GM23338 (cell line): ENCODE measurements at regions not wholly inside any gene's neighbourhood (a gene's known extent, or its start where the extent isn't known, plus 50 kb on each side); places are given as distances from the start of the nearest gene placed in this dataset.

Experiments
- ATAC-seq: fragments of 200-7000 bp; cut with Tn5 transposase; 3 replicates; pipeline ENCODE4 v1.9.1; 2020
- DNase-seq: peaks from one replicate; pipeline ENCODE4 v3.0.0-alpha.2; 2015; ENCODE audit warnings: low spot score
- H2AFZ ChIP-seq: fragments of 200-600 bp; sonication (generic); 2 replicates; pipeline ENCODE4 v1.8.0; 2016; ENCODE audit warnings: antibody characterized with exemption, mild to moderate bottlenecking, moderate library complexity
- H3F3A ChIP-seq: fragments of 200-600 bp; sonication (generic); replicated peaks from 2 replicates; pipeline ENCODE4 v1.8.0; 2017; ENCODE audit warnings: antibody characterized with exemption, mixed run types, low read depth
- H3K27ac ChIP-seq: fragments of 200-600 bp; sonication (generic); 2 replicates; pipeline ENCODE4 v1.6.1; 2016; ENCODE audit warnings: low read depth
- H3K27me3 ChIP-seq: fragments of 200-600 bp; sonication (generic); 2 replicates; pipeline ENCODE4 v1.8.0; 2016; ENCODE audit warnings: mild to moderate bottlenecking, mixed run types, moderate library complexity; ENCODE audit not compliant: insufficient read depth
- H3K36me3 ChIP-seq: fragments of 200-600 bp; sonication (generic); 2 replicates; pipeline ENCODE4 v1.8.0; 2016; ENCODE audit warnings: mild to moderate bottlenecking; ENCODE audit not compliant: insufficient read depth
- H3K4me1 ChIP-seq: fragments of 200-600 bp; sonication (generic); 2 replicates; pipeline ENCODE4 v1.8.0; 2016; ENCODE audit warnings: mild to moderate bottlenecking, moderate library complexity; ENCODE audit not compliant: insufficient read depth
- H3K4me2 ChIP-seq: fragments of 200-600 bp; sonication (generic); 2 replicates; pipeline ENCODE4 v1.7.1; 2017; ENCODE audit warnings: mixed run types
- H3K4me3 ChIP-seq: fragments of 200-600 bp; sonication (generic); 2 replicates; pipeline ENCODE4 v1.6.1; 2016; ENCODE audit warnings: mixed run types
- H3K79me2 ChIP-seq: fragments of 200-600 bp; sonication (generic); replicated peaks from 2 replicates; pipeline ENCODE4 v1.8.0; 2017; ENCODE audit warnings: mild to moderate bottlenecking; ENCODE audit not compliant: insufficient read depth
- H3K9me2 ChIP-seq: fragments of 200-600 bp; sonication (generic); 2 replicates; pipeline ENCODE4 v1.8.0; 2017; ENCODE audit not compliant: insufficient read depth
- H4K20me1 ChIP-seq: fragments of 200-600 bp; sonication (generic); replicated peaks from 2 replicates; pipeline ENCODE4 v1.8.0; 2017; ENCODE audit warnings: mild to moderate bottlenecking; ENCODE audit not compliant: insufficient read depth
- H3K27ac Mint-ChIP-seq: 2 replicates; pipeline ENCODE4 v1.8.0; 2020; ENCODE audit warnings: inconsistent platforms, mild to moderate bottlenecking, moderate library complexity, mixed read lengths
- H3K27me3 Mint-ChIP-seq: 3 replicates; pipeline ENCODE4 v1.8.0; 2022; ENCODE audit warnings: low read depth, mild to moderate bottlenecking, moderate library complexity, mixed read lengths, inconsistent platforms; ENCODE audit not compliant: insufficient read depth, poor library complexity
- H3K36me3 Mint-ChIP-seq: 3 replicates; pipeline ENCODE4 v1.8.0; 2021; ENCODE audit warnings: low read depth, mild to moderate bottlenecking, inconsistent platforms, moderate library complexity, mixed read lengths
- H3K4me1 Mint-ChIP-seq: 3 replicates; pipeline ENCODE4 v1.8.0; 2020; ENCODE audit warnings: mild to moderate bottlenecking, inconsistent platforms, mixed read lengths
- H3K4me3 Mint-ChIP-seq: 3 replicates; pipeline ENCODE4 v1.8.0; 2021; ENCODE audit warnings: moderate library complexity, mild to moderate bottlenecking, inconsistent platforms, mixed read lengths
- H3K9me3 Mint-ChIP-seq: 3 replicates; pipeline ENCODE4 v1.8.0; 2020; ENCODE audit warnings: moderate library complexity, mild to moderate bottlenecking, inconsistent platforms, mixed read lengths
- CREB1 ChIP-seq: fragments of 250-450 bp; sonication (Bioruptor Pico); IDR thresholded peaks from 2 replicates; pipeline ENCODE4 v1.5.0; 2020; ENCODE audit warnings: low read depth, mild to moderate bottlenecking, moderate library complexity
- EZH2 ChIP-seq: fragments of 200-600 bp; sonication (generic); IDR thresholded peaks from one replicate; pipeline ENCODE4 v1.8.0; 2017; ENCODE audit warnings: antibody characterized with exemption, mild to moderate bottlenecking, low read depth; ENCODE audit not compliant: unreplicated experiment
- EZH2phosphoT487 ChIP-seq: fragments of 200-600 bp; sonication (generic); IDR thresholded peaks from one replicate; pipeline ENCODE4 v1.8.1; 2018; ENCODE audit warnings: antibody characterized with exemption; ENCODE audit not compliant: unreplicated experiment
- JUNB ChIP-seq: IDR thresholded peaks from one replicate; pipeline ENCODE4 v1.6.1; 2016; ENCODE audit warnings: antibody characterized with exemption; ENCODE audit not compliant: unreplicated experiment
- NANOG ChIP-seq: IDR thresholded peaks from 2 replicates; pipeline ENCODE4 v1.6.1; 2016; ENCODE audit warnings: antibody characterized with exemption, borderline replicate concordance
- POLR2AphosphoS5 ChIP-seq: IDR thresholded peaks from 2 replicates; pipeline ENCODE4 v1.6.1; 2016; ENCODE audit warnings: antibody characterized with exemption, low read depth
- STAT1 ChIP-seq: IDR thresholded peaks from one replicate; pipeline ENCODE4 v1.6.1; 2016; ENCODE audit warnings: antibody characterized with exemption; ENCODE audit not compliant: unreplicated experiment
- ZNF114 ChIP-seq: fragments of 250-450 bp; sonication (Bioruptor Pico); IDR thresholded peaks from 2 replicates; pipeline ENCODE4 v1.5.0; 2020; ENCODE audit warnings: mild to moderate bottlenecking, moderate library complexity
- ZNF331 ChIP-seq: fragments of 250-450 bp; sonication (Bioruptor Pico); IDR thresholded peaks from 2 replicates; pipeline ENCODE4 v1.5.0; 2020; ENCODE audit warnings: low read depth, mild to moderate bottlenecking, moderate library complexity
- TF ChIP-seq, protein P1 (sequence below): IDR thresholded peaks from one replicate; pipeline ENCODE4 v1.6.1; 2018; ENCODE audit warnings: antibody characterized with exemption; ENCODE audit not compliant: unreplicated experiment
- TF ChIP-seq, protein P2 (sequence below): fragments of 250-450 bp; sonication (Bioruptor Pico); IDR thresholded peaks from 2 replicates; pipeline ENCODE4 v1.5.0; 2020; ENCODE audit warnings: mild to moderate bottlenecking, moderate library complexity
- TF ChIP-seq, protein P3 (sequence below), 2 experiments: fragments of 200-600 bp in 1 of 2; sonication (generic) in 1 of 2; conservative IDR thresholded peaks; 2 replicates each; pipeline versions ENCODE4 v1.5.1 to v1.6.1; 2016 to 2017; ENCODE audit warnings: antibody characterized with exemption in 2 of 2, low read depth in 2 of 2, mild to moderate bottlenecking in 2 of 2, moderate library complexity in 1 of 2
- TF ChIP-seq, protein P4 (sequence below): IDR thresholded peaks from 2 replicates; pipeline ENCODE4 v1.6.1; 2016; ENCODE audit warnings: antibody characterized with exemption

DNA sequence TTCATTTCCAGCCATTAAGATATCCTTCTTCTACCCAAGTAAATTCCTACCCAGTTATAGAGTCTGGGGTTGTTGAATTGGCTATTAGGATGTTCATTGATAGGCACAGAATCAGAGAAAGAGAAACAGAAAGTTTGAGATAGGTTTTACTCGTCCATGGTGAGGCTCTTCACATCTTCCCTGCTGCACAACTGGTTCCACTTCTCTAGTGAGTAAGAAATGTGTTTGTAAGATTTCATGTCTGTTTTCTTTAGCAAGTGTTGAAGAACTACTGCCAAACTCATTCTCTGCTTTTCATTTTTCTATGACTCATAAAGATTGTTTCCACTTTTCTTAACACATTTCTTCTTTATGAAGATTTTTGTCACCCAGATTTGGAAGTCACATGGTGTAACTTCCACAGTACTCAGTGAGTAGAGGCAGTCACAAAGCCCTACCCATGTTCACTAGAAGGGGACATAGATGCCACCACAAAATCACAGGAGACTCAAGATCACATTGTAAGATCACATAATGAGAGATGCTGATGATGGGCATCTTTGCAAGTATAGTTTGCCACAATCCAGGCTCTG lies 152.3 kb downstream of the SNX7 start:
- DNase-seq: no peak
- H3K4me3 Mint-ChIP-seq: no peak overlapping the region
- H4K20me1 ChIP-seq: no peaks in the 10 kb centered on the region
- H3K36me3 ChIP-seq: no peaks in the 10 kb centered on the region
- peaks cover 9% of the 10 kb centered on the region; the same call in 1 of the 2 replicates for H3K9me2 ChIP-seq
- H3K79me2 ChIP-seq: no peaks in the 10 kb centered on the region
- no peak overlapping the region for H3K4me3 ChIP-seq
- no peaks in the 10 kb centered on the region for H3K27me3 ChIP-seq
- peaks cover 1% of the 10 kb centered on the region for H3K27me3 Mint-ChIP-seq
- H3K4me2 ChIP-seq: no peak overlapping the region
- peaks cover 13% of the 10 kb centered on the region for H3K36me3 Mint-ChIP-seq
- H2AFZ ChIP-seq: no peak overlapping the region
- no peaks in the 10 kb centered on the region for H3F3A ChIP-seq
- H3K9me3 Mint-ChIP-seq: peaks cover 19% of the 10 kb centered on the region
- H3K27ac Mint-ChIP-seq: no peak overlapping the region
- no peaks in the 10 kb centered on the region for H3K4me1 Mint-ChIP-seq
- H3K4me1 ChIP-seq: no peaks in the 10 kb centered on the region
- TF ChIP-seq STAT1: no peak
- no peak for TF ChIP-seq ZNF114 (CRISPR knock-in tag)
- TF ChIP-seq CREB1 (CRISPR knock-in tag): no peak
- no peak for TF ChIP-seq JUNB
- TF ChIP-seq, protein P1, sequence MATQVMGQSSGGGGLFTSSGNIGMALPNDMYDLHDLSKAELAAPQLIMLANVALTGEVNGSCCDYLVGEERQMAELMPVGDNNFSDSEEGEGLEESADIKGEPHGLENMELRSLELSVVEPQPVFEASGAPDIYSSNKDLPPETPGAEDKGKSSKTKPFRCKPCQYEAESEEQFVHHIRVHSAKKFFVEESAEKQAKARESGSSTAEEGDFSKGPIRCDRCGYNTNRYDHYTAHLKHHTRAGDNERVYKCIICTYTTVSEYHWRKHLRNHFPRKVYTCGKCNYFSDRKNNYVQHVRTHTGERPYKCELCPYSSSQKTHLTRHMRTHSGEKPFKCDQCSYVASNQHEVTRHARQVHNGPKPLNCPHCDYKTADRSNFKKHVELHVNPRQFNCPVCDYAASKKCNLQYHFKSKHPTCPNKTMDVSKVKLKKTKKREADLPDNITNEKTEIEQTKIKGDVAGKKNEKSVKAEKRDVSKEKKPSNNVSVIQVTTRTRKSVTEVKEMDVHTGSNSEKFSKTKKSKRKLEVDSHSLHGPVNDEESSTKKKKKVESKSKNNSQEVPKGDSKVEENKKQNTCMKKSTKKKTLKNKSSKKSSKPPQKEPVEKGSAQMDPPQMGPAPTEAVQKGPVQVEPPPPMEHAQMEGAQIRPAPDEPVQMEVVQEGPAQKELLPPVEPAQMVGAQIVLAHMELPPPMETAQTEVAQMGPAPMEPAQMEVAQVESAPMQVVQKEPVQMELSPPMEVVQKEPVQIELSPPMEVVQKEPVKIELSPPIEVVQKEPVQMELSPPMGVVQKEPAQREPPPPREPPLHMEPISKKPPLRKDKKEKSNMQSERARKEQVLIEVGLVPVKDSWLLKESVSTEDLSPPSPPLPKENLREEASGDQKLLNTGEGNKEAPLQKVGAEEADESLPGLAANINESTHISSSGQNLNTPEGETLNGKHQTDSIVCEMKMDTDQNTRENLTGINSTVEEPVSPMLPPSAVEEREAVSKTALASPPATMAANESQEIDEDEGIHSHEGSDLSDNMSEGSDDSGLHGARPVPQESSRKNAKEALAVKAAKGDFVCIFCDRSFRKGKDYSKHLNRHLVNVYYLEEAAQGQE: no peak
- TF ChIP-seq, protein P2, sequence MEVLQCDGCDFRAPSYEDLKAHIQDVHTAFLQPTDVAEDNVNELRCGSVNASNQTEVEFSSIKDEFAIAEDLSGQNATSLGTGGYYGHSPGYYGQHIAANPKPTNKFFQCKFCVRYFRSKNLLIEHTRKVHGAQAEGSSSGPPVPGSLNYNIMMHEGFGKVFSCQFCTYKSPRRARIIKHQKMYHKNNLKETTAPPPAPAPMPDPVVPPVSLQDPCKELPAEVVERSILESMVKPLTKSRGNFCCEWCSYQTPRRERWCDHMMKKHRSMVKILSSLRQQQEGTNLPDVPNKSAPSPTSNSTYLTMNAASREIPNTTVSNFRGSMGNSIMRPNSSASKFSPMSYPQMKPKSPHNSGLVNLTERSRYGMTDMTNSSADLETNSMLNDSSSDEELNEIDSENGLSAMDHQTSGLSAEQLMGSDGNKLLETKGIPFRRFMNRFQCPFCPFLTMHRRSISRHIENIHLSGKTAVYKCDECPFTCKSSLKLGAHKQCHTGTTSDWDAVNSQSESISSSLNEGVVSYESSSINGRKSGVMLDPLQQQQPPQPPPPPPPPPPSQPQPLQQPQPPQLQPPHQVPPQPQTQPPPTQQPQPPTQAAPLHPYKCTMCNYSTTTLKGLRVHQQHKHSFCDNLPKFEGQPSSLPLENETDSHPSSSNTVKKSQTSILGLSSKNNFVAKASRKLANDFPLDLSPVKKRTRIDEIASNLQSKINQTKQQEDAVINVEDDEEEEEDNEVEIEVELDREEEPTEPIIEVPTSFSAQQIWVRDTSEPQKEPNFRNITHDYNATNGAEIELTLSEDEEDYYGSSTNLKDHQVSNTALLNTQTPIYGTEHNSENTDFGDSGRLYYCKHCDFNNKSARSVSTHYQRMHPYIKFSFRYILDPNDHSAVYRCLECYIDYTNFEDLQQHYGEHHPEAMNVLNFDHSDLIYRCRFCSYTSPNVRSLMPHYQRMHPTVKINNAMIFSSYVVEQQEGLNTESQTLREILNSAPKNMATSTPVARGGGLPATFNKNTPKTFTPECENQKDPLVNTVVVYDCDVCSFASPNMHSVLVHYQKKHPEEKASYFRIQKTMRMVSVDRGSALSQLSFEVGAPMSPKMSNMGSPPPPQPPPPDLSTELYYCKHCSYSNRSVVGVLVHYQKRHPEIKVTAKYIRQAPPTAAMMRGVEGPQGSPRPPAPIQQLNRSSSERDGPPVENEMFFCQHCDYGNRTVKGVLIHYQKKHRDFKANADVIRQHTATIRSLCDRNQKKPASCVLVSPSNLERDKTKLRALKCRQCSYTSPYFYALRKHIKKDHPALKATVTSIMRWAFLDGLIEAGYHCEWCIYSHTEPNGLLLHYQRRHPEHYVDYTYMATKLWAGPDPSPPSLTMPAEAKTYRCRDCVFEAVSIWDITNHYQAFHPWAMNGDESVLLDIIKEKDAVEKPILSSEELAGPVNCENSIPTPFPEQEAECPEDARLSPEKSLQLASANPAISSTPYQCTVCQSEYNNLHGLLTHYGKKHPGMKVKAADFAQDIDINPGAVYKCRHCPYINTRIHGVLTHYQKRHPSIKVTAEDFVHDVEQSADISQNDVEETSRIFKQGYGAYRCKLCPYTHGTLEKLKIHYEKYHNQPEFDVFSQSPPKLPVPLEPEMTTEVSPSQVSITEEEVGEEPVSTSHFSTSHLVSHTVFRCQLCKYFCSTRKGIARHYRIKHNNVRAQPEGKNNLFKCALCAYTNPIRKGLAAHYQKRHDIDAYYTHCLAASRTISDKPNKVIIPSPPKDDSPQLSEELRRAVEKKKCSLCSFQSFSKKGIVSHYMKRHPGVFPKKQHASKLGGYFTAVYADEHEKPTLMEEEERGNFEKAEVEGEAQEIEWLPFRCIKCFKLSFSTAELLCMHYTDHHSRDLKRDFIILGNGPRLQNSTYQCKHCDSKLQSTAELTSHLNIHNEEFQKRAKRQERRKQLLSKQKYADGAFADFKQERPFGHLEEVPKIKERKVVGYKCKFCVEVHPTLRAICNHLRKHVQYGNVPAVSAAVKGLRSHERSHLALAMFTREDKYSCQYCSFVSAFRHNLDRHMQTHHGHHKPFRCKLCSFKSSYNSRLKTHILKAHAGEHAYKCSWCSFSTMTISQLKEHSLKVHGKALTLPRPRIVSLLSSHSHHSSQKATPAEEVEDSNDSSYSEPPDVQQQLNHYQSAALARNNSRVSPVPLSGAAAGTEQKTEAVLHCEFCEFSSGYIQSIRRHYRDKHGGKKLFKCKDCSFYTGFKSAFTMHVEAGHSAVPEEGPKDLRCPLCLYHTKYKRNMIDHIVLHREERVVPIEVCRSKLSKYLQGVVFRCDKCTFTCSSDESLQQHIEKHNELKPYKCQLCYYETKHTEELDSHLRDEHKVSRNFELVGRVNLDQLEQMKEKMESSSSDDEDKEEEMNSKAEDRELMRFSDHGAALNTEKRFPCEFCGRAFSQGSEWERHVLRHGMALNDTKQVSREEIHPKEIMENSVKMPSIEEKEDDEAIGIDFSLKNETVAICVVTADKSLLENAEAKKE (CRISPR knock-in tag): no peak
- TF ChIP-seq NANOG: no peak
- no peak for TF ChIP-seq POLR2AphosphoS5
- TF ChIP-seq ZNF331 (CRISPR knock-in tag): no peak
- no peak for TF ChIP-seq EZH2
- TF ChIP-seq, protein P3, sequence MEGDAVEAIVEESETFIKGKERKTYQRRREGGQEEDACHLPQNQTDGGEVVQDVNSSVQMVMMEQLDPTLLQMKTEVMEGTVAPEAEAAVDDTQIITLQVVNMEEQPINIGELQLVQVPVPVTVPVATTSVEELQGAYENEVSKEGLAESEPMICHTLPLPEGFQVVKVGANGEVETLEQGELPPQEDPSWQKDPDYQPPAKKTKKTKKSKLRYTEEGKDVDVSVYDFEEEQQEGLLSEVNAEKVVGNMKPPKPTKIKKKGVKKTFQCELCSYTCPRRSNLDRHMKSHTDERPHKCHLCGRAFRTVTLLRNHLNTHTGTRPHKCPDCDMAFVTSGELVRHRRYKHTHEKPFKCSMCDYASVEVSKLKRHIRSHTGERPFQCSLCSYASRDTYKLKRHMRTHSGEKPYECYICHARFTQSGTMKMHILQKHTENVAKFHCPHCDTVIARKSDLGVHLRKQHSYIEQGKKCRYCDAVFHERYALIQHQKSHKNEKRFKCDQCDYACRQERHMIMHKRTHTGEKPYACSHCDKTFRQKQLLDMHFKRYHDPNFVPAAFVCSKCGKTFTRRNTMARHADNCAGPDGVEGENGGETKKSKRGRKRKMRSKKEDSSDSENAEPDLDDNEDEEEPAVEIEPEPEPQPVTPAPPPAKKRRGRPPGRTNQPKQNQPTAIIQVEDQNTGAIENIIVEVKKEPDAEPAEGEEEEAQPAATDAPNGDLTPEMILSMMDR (conservative IDR thresholded peaks at IDR 0.05; ENCODE audit: low read depth in 2 of 2): no peak
- TF ChIP-seq, protein P4, sequence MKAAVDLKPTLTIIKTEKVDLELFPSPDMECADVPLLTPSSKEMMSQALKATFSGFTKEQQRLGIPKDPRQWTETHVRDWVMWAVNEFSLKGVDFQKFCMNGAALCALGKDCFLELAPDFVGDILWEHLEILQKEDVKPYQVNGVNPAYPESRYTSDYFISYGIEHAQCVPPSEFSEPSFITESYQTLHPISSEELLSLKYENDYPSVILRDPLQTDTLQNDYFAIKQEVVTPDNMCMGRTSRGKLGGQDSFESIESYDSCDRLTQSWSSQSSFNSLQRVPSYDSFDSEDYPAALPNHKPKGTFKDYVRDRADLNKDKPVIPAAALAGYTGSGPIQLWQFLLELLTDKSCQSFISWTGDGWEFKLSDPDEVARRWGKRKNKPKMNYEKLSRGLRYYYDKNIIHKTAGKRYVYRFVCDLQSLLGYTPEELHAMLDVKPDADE: no peak
- no peak for TF ChIP-seq EZH2phosphoT487
- no peak for ATAC-seq
- no peak overlapping the region for H3K27ac ChIP-seq
